Glomerular visceral epithelial cell (primary cell): ENCODE measurements at regions not wholly inside any gene's neighbourhood (a gene's known extent, or its start where the extent isn't known, plus 50 kb on each side); places are given as distances from the start of the nearest gene placed in this dataset.
"Not testable (repeated sequence)": the region's sequence is repeated elsewhere in the genome, so short reads cannot be mapped to it uniquely, and the experiment has no call there.

ENCODE experiments used
- DNase-seq: peaks from one replicate; pipeline ENCODE4 v3.0.0-alpha.2; 2016; ENCODE audit errors: extremely low spot score

DNA sequence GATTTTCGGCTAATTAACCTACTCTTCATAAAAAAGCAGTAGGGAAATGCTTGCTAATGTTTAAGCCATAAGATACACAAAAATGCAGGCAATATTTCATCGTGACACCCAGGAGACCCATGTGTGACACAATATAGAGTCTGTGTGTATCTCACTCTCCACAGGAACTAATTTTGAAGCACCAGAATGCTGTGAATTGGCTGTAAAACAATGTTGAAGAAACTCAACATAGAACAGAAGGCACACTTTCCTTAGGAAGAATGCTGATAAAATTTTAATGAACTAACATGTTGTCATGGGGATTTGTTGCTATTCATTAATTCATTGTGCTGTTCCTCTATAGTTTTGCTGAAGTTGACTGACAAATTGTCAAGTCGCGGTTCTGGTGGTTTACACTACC, 249.4 kb upstream of the TFAP2D start:
- DNase-seq = no peak

DNA sequence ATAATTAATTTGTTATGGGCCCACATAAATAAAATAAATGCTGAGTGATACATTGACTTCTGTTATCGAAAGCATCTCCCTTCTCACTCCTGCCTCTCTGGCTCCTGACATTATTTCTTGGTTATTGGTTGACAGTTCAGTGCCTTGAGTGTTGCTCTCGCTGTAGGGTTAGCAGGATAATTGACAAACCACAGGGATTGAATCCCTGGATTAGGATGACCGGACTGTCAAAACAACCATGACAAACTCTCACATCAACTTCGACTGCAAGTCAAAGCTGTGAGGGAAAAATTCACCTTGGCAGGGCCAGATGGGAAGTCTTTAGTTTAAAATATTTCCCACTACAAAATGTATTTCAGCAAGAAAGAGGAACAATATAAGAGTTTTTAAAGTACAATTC, 245.4 kb upstream of the TFAP2D start:
- DNase-seq = no peak

DNA sequence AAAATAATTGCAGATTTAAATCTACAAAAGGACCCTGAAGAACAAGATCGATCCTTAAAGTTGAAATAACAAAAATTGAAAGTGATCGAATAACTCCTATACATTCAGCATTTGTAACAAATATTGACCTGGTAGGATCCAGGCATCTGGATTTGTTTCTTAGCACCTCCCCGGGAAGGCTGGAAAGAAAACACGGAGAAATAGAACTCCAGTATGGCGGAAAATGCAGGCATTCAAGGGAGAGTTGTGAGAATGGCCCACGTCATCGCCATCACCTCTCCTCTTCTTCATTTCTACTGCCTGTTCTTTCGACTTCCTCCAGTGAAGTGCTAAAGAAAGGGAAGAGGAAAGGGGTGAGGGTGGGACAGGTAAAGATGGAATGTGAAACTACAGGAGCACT, 242.3 kb upstream of the TFAP2D start:
- DNase-seq = no peak

DNA sequence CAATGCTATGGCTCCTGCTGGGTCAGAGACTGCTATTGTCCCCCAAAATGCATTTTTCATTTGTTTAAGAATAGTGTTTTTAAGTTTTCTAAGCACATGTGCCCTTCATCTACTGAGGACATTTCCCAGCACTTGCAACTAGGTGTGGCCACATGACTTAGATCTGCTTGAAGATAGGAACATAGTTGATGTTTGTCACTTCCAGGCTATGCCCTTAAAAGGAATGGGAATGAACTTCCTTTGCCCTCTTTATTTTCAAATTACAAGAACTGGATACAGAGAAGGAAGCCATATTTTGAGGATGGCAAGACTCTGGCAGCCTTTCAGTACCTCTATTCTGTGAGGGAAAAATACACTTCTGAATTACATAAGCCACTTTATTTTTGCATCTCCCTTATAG, 203.0 kb upstream of the TFAP2D start:
- no peak for DNase-seq

DNA sequence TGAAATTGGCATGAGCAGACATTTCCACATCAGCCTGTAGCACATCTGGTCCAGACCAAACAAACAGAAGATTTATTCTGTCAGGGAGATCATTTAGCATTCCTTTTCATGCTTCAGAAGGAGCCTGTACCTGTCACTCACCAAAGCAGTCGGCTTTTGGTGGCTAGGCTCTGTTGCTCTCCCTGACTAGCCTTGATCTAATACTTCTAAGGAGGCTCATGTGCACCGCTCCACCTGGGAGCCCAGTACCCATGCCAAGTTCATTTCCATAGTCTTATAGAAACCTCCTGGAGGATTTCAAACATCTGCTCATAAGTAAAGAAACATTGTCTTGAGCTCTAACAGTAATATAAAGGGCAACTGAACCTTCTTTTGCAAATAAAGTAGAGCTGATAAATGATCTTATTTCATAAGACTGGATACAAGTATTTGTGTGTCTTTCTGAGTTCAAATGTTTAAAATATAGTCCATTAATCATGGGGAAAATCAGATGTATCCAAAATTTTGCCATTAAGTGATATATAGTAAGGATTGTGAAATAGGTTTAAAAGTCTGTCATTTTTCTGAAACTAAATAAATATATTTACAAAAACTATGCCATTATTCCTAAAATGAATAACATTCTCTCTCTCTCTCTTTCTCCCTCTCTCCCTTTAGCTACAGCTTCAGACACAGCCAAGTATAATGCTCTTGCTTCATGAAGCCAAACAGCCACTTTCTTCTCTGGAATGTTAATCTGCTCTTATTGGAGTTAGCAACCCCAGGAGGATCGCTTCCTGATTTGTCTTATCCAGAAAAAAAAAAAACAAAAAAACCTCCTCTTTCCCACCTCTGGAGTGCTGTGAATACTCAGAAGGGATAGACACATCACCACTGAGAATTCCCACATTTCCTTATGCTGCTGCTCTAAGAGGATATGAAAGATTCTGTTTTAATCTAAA, 192.7 kb upstream of the TFAP2D start:
- no peak for DNase-seq

DNA sequence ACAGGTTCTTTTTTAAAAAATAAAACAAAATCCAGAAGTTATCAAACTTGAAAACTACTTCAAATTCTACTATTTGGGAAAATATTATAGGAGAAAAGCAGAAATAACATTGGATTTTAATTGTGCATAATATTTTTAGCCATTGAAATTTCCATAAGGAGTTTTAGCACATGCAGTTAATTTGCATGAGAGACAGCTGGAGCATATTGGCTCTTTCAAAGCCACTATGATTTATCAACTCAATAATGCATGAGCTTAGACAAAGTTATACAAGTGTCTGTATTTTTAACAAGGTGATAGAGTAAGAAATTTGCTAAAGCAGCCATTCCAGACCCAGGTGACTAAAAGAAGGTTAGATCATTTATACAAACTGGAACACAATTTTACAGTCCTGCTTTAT, 189.0 kb upstream of the TFAP2D start:
- no peak for DNase-seq

DNA sequence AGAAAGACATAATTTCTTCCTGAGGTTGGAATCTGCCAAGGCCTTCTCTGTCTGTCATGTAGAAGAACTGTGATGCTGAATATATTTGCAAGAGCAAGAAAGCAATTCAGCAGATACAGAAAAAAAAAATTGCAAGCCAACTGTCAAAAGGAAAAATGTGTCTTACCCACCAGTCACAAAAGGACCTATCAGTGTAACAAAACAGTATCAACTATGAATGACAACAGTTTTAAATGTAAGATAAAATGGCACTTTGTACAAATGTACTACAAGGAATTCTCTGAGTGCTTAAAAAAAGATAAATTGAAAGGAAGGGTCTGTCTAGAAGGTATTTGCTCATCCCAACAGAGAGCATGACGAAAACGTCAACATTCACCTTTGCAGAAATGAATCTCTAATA, 185.3 kb upstream of the TFAP2D start:
- no peak for DNase-seq

DNA sequence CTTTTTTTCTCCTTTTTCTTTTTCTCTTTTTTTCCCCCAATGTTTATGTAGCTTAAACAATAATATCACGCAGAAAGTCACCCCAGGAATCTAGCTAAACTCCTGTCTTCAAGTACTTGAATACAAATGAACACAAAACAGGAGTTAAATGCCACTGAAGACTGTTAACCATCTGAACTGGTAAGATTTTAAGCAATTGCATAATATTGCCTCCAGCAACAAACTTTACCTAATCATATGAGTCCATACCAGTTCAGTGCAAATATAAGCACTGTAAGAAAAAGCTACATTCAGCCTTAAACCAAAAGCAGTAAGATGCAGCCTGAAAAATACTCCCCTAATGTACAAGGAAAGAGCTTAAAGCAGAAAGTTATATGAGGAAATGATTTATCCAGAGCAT, 173.9 kb upstream of the TFAP2D start:
- DNase-seq = no peak

DNA sequence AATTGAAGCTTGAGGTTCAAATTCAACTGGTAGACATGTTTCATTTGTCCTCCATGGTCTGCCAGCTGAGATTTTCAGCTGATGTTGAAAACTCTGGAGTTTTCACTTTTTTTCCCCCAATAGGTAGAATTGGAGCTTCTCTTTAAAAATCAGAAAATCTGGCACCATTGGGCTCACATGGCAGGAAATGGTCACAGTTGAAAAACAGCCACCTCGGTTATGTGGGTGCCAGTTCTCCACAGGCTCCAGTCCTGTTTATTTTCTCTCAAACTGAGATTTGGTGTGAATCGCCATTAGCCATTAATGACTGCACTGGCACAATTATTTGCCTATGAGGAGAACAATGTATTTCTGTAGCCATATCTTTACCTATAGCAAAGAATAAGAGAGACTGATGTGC, 171.4 kb upstream of the TFAP2D start:
- no peak for DNase-seq

DNA sequence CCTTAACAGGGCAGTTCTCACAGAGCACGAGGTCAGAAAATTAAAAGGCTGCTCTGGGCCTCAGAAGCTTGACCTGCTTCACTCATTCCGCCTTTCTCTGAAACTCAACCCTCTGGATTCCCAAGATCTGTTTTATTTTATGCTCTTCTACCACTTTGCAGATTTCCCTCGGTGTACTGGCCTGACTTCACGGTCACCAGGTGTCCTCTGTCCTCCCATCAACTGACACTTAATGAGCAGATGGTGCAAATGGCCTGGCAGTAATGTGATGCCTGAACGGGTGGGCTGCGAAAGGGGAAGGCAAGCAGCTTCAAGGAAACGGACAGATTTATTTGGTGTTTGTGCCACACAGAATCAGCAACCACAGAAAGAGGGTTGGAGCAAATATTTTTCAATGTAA, 169.7 kb upstream of the TFAP2D start:
- no peak for DNase-seq

DNA sequence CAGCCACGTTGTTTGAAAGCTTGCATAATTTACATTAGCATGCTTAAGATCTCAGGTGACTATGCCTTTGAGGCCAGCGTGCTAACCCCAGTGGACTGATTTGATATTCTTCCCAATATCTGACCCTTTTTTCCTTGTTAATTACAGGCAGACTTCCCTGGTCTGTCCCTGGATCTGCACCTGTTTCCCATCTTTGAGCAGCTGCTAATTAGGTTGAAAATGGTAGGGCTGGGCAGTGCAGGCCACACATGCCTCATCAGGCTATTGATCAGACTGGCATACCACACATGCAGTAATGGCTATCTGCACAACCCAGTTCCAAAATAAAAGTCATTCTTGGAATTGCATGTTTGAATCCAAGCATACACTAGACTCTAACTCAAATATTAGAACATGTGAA, 164.3 kb upstream of the TFAP2D start:
- DNase-seq = no peak

DNA sequence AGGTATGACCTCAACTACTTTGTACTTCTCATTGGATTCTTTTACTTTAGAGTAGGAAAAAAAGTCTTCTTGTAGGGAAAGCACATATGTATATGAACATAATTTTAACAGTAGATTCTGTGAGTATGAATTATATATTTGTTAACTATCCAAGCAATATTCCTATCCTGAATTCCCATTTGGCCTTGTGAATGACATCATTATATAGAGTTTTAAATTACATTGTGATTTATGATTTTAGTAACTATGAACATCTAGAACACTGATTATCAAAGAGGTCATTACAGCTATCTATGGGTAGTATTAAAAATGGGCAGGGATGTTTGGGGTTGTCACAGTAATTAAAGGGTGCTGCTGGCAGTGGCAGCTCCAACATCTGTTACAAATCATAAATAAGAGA, 163.9 kb upstream of the TFAP2D start:
- DNase-seq = no peak

DNA sequence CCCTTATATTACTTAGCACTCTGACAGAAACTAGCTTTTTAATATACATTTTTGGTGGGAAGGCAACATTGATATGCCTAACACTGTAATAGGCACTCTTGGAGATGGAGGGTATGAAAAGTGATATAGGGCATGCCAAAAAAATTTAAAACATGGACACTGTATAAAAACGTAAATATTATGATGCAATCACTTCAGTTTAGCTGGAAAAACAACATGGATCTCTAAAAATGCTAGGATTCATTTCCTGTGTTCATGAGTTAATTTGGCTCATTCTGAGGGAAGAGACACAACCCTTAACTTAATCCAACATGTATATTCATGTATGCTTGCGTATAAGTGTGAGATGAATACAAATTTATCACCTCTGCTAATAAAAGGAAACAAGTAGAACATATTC, 157.3 kb upstream of the TFAP2D start:
- no peak for DNase-seq

DNA sequence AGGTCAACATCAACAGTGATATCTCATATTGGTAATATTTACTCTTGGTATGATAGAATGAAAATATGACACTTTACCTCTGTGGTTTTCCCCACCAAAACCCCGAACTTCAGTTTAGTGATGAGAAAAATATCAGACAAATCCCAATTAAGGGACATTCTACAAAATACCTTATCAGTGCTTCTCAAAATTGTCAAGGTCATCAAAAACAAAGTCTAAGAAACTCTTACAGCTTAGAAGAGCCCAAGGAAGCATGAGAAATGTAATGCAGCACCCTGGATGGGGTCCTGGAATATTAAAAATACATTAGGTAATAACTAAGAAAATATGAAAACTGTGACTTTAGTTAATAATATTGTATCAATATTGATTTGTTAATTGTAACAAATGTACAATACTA, 148.3 kb upstream of the TFAP2D start:
- DNase-seq = no peak

DNA sequence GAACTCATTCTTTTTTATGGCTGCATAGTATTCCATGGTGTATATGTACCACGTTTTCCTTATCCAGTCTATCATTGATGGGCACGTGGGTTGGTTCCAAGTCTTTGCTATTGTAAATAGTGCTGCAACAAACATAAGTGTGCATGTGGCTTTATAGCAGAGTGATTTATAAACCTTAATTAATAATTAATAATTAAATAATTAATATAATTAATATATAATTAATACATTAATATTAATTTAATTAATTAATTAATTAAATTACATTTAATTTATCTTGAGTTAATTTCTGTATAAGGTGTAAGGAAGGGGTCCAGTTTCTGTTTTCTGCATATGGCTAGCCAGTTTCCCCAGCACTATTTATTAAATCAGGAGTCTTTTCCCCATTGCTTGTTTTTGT, 142.1 kb upstream of the TFAP2D start:
- not testable (repeated sequence) for DNase-seq

DNA sequence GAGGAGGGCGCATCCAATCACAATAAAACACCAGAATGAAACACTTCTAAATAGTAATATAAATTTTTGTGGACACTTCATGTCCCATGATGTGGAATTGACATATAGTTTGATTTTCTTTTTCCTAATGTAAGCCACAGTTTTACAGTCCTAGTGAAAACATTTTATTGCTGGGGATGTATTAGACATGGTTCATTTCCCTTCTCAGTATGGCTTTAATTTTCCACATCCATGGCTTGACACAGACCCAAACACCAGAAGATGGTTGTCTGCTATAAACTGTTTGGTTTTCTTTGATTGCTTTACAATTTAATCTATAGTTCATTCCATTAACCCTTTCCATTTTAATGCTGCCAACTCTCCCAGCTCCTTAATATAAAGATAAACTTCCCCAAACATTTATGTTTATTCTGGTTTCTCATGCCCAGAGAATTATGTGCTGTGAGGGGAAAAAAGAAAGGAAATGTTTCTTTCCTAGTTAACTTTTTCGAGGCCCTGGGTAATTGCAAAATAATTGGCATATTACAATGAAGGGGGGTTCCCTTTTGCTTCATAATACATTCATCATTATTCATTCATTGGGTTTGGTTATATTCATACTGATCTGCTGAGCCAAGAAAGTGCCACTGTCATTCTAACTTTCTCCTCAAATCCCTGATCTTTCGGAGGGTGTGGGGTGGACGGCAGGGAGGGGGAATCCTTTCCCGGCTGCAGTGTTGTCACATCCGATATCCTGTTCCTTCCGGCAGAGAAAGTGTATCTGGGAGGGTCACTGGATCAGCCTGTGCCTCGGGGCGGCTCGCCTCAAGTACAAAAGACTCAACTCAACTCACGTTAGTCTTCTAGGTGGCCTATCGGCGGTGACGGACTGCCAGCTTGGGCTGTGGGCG, 127.6 kb upstream of the TFAP2D start:
- no peak for DNase-seq

DNA sequence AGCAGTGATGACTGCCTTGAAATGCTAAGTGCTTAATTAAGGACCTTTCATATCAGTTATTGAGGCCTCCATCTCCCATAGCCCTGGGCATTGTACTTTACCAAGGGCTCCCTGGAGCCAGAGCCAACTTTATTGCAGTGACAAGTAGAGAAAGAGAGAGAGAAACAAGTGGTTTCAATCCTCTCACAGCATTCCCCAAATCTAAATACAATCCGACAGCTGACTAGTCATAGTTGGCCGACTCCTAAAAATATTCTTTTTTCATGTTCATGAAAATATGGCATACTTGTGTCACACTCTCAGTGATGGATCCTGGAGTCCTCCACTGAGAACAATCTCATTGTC, 127.0 kb upstream of the TFAP2D start:
- DNase-seq = no peak

DNA sequence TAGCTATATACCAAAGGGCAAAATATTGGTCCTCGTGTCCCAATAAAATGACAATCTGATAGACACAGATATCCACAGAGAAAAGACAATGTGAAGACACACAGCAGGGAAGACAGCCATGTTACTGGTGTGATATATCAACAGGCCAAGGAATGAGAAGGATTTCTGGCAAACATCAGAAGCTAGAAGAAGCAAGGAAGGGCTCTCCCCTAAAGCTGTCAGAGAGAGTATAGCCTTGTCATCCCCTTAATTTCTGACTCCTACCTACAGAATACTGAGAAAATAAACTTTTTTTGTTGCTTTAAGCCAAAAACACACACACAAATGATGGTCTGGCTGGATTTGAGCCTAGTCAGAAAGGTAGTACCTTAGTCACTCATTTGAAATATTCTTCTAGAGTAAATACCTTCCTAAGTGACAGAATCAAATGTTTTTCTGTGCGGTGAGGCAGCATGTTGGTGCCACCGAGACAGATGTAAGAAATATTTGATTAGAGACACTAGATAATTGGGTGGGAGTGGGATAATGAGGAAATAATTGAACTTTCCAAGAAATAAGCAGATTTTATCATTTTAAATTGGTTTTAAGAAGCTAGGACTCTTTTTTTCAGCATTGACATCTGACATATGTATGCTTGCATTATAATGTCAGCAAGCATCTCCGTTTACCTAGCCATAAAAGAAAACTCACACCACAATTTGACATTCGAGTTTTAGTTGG, 123.4 kb upstream of the TFAP2D start:
- DNase-seq = no peak

DNA sequence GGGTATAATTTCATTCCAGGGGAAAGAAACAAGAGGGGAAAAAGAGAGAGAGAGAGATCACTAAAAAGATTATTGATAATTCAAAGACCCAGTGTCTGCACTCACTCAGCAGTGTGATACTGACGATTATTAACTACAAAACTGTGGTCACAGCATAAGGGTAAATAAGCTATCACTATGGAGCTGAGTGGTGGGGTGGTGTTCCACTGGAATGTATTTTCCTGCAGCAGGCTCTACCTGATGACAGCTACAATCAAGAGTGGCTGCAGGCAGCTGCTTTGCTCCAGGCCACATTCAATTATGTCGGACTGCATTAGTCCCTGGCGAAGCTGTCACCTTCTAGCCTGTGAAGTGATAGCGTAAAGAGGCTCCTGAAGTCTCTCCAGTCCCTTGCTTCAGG, 122.2 kb upstream of the TFAP2D start:
- DNase-seq = no peak

DNA sequence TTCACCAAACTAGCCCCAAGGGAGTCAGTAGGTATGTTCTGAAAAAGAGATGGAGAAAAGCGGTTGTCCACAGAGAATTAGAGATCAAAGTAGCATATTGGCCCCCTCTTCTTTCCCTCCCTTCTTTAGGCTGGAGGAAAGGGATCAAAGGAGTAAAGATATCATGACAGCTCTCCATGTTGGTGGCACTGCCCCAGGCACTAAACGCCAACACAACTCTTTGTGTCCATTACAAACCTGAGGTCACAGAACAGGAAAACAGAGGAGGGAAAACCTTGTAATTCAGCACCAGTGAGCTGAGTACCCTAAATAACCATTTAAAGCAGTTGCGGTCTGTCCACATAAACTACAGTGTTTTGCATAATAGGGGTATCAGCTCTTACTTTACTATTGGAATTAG, 113.0 kb upstream of the TFAP2D start:
- DNase-seq = no peak

DNA sequence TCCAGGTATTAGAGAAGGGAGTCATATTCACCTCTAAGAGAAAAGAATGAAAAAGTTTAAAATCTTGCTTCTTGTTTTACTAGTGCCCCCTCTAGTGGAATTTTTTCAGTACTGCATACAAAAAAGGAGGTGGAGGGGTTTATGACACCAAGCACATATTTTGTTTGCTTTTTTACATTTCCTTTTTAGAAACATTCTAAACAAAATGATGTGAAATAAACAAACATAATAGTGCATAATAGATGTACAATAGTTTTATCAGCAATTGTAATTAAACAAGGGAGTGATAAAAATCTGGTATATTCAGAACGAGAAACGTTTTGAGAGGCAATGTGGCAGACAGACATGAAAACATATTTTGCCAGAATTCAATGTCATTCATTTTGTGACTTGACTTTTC, 111.0 kb upstream of the TFAP2D start:
- DNase-seq = peak; percentile 26

DNA sequence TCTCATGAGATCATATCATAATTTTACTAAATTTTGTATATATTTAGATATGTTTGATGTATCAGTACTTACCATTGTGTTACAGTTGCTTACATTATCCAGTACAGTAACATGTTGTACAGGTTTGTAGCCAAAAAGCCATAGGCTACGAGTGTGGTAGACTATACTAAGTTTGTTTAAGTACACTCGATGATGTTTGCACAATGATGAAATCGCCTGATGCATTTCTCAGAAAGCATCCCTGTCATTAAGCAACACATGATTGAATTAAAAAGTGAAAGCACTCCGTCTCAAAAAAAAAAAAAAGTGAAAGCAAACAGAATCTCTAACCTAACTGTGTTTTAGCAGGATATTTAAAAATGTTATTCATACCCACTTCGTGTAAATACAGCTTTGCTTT, 104.9 kb upstream of the TFAP2D start:
- no peak for DNase-seq
